Neutrophil (primary cell): ENCODE measurements at regions not wholly inside any gene's neighbourhood (a gene's known extent, or its start where the extent isn't known, plus 50 kb on each side); places are given as distances from the start of the nearest gene placed in this dataset.
"Not testable (repeated sequence)": the region's sequence is repeated elsewhere in the genome, so short reads cannot be mapped to it uniquely, and the experiment has no call there.

ENCODE experiments used
- H3K27ac ChIP-seq: fragments of 200-600 bp; sonication (generic); 2 replicates; pipeline ENCODE4 v1.5.1; 2016; ENCODE audit warnings: mild to moderate bottlenecking, moderate library complexity
- H3K27me3 ChIP-seq: fragments of 200-600 bp; sonication (generic); 2 replicates; pipeline ENCODE4 v1.6.0; 2016; ENCODE audit warnings: mild to moderate bottlenecking
- H3K36me3 ChIP-seq: fragments of 200-600 bp; sonication (generic); 2 replicates; pipeline ENCODE4 v1.5.1; 2017
- H3K4me1 ChIP-seq, 2 experiments: fragments of 200-600 bp in 1 of 2; sonication (generic) in 1 of 2; 1 replicate in 1 of 2; 2 replicates in 1 of 2; pipeline versions ENCODE4 v1.5.1 to v1.6.1; 2013 to 2016; ENCODE audit warnings: low read depth in 1 of 2, low read length in 1 of 2, mild to moderate bottlenecking in 1 of 2, moderate library complexity in 1 of 2; ENCODE audit not compliant: control insufficient read depth in 1 of 2, insufficient read depth in 1 of 2
- H3K4me3 ChIP-seq, 2 experiments: fragments of 200-600 bp in 1 of 2; sonication (generic) in 1 of 2; 1 replicate in 1 of 2; 2 replicates in 1 of 2; pipeline ENCODE4 v1.5.1; 2013 to 2016; ENCODE audit warnings: low read depth in 1 of 2, low read length in 1 of 2, mild to moderate bottlenecking in 1 of 2, moderate library complexity in 1 of 2
- H3K9me3 ChIP-seq: fragments of 200-600 bp; sonication (generic); 2 replicates; pipeline ENCODE4 v1.5.1; 2016

DNA sequence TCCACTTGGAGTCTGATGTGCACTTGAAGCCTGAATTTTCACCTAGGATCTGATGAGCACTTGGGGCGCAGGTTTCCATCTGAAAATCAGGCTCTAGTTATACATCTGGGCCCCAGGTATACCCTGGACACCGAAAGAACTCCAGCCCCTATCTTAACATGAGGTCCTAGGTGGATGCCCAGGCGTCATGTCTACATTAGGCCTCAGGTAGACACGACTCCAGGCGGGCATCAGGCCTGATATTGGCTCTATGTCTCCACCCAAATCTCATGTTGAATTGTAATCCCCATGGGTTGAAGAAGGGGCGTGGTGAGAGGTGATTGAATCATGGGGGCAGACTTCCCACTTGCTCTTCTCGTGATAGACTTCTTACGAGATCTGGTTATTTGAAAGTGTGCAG, 1488.1 kb upstream of the TPTE start:
- H3K27ac ChIP-seq, H3K27me3 ChIP-seq, H3K4me3 ChIP-seq, H3K36me3 ChIP-seq, H3K4me1 ChIP-seq: not testable (repeated sequence)
- H3K9me3 ChIP-seq, result peaks cover 14% of the 10 kb centered on the region

DNA sequence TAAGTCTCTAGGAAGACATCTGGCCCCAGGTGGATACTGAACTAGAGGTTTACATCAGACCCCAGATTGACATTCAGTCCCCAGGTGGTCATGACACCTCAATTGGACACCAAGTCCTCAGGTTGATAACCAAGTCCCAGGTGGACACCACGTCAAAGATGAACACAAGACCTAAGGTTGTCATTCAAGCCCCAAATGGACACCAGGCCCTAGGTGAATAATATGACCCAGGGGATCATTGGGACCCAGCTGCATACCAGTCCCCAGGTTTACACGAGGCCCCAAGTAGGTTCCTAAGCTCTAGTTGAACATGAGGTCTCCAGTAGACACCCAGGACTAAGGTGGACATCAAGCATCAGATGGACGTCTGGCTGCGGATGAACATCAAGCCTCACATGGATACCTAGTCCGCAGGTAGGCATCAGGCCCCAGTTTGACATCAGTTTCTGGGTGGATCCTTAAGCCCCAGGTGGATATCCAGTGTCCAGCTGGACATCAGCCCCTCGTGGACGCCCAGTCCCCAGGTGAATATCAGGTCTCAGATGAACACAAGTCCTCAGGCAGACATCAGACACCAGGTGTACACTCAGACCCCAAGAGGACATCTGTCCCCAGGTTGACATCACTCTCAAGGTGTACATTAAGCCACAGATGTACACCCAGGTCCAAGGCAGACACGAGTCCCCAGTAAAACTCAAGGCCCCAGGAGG, 1486.7 kb upstream of the TPTE start:
- not testable (repeated sequence) for H3K27ac ChIP-seq, H3K4me1 ChIP-seq, H3K9me3 ChIP-seq, H3K27me3 ChIP-seq, H3K4me3 ChIP-seq, H3K36me3 ChIP-seq

DNA sequence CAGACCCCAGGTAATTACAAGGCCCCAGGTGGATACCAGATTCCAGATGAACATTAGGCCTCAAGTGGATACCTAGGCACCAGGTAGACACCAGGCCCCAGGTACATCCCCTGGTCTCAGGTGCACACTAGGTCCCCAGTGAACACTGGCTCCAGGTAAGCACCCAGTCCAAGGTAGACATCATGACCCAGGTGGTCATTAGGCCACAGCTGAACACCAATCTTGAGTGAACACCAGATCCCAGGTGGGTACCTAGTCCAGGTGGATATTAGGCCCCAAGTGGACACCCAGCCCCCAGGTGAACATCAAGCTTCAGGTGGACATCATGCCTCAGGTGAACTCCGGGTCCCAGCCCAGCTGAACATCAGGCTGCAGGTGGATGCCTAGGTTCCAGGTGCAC, 1486.2 kb upstream of the TPTE start:
- H3K9me3 ChIP-seq, H3K27me3 ChIP-seq: not testable (repeated sequence)

DNA sequence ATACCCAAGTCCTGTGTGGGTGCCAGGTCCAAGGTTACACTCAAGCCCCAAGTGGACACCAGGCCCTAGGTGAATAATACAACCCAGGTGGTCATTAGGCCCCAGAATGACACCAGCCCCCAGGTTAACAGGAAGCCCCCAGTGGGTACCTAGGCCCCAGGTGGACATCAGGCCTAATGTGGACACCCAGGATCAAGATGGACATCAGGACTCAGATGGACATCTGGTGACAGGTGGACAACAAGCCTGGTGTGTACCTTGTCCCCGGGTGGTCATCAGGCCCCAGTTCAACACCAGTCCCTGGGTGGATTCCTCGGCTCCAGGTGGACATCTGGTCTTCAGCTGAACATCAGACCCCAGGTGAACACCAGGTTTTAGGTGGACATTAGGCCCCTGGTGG, 1485.4 kb upstream of the TPTE start:
- not testable (repeated sequence) for H3K27me3 ChIP-seq, H3K4me3 ChIP-seq, H3K27ac ChIP-seq, H3K9me3 ChIP-seq, H3K36me3 ChIP-seq, H3K4me1 ChIP-seq

More for the DNA sequence above, 1486.2 kb upstream of the TPTE start:
- H3K4me1 ChIP-seq, H3K4me3 ChIP-seq, H3K27ac ChIP-seq, H3K36me3 ChIP-seq: not testable (repeated sequence)

DNA sequence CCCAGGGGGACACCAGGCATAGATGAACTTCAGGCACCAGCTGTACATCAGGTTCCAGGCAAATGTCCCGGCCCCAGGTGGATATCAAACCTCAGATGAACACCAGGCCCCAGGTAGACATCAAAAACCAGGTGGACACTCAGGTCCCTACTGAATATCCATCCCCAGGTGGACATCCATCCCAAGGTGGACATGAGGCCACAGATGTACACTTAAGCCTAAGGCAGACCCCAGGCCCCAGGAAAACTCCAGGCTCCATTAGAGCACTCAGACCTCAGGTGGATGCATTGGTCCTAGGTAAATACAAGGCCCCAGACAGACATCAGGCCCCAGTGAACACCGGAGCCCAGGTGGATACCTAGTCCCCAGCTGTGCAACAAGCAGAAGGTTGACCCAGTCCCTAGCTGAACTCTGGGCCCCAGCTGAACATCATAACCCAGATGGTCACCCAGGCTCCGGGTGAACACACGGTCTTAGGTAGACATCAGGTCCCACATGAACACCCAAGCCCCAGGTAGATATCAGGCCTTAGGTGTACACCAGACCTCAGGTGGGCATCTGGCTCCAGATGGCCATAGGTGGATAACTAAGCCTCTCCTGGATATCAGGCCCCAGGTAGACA, 1484.3 kb upstream of the TPTE start:
- not testable (repeated sequence) for H3K27me3 ChIP-seq, H3K9me3 ChIP-seq, H3K4me1 ChIP-seq, H3K36me3 ChIP-seq, H3K27ac ChIP-seq, H3K4me3 ChIP-seq

DNA sequence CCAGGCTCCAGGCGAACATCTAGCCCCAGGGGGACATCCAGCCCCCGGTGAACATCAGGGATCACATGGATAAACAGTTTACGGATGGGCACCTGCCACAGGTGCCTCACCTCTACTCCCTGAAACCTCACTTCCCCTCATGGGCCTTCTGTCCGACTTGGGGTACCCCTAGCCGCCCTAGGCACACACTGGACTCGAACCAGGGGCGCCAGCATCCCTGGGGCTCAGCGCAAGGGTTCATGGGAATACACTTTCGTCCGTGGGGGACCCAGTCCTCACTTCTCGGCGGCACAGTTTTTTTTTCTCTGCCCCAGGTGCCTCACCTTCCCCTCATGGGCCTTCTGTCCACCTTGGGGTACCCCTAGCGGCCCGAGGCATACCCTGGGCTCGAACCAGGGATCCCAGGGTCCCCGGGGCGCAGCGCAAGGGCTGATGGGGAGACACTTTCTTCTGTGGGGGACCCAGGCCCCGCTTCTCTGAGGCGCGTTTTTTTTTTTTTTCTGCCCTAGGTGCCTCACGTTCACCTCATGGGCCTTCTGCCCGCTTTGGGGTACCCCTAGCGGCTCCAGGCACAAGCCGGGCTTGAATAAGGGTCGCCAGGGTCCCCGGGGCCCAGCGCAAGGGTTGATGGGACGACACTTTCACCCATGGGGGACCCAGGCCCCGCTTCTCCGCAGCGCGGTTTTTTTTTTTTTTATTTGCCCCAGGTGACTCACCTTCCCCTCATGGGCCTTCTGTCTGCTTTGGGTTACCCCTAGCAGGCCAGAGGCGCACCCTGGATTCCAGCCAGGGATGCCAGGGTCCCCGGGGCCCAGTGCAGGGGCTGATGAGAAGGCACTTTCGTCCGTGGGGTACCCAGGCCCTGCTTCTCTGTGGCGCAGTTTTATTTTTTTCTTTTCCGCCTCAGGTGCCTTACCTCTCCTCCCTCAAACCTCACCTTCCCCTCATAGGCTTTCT, 1483.5 kb upstream of the TPTE start:
- H3K4me3 ChIP-seq, H3K9me3 ChIP-seq, H3K27me3 ChIP-seq, H3K4me1 ChIP-seq, H3K27ac ChIP-seq, H3K36me3 ChIP-seq: not testable (repeated sequence)

DNA sequence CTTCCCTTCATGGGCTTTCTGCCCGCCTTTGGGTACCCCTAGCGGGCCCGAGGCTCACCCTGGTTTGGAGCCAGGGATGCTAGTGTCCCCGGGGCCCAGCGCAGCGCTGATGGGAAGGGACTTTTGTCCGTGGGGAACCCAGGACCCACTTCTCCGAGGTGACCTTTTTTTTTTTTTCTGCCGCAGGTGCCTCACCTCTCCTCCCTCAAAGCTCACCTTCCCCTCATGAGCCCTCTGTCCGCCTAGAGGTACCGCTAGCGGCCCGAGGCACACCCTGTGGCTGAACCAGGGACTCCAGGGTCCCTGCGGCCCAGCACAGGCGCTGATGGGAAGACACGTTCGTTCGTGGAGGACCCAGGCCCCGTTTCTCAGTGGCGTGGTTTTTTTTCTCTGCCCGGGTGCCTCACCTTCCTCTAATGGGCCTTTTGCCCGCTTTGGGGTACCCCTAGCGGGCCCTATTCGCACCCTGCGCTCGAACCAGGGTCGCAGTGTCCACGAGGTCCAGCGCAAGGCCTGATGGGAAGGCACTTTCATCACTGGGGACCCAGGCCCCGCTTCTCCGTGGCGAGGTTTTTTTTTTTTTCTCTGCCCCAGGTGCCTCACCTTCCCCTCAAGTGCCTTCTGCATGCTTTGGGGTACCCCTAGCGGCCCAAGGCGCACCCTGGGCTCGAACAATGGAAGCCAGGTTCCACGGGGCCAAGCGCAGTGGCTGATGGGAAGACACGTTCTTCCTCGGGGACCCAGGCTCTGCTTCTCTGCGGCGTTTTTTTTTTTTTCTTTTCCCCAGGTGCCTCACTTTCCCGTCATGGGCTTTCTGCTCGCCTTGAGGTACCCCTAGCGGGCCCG, 1481.6 kb upstream of the TPTE start:
- not testable (repeated sequence) for H3K9me3 ChIP-seq, H3K36me3 ChIP-seq, H3K4me3 ChIP-seq, H3K27me3 ChIP-seq, H3K27ac ChIP-seq, H3K4me1 ChIP-seq

DNA sequence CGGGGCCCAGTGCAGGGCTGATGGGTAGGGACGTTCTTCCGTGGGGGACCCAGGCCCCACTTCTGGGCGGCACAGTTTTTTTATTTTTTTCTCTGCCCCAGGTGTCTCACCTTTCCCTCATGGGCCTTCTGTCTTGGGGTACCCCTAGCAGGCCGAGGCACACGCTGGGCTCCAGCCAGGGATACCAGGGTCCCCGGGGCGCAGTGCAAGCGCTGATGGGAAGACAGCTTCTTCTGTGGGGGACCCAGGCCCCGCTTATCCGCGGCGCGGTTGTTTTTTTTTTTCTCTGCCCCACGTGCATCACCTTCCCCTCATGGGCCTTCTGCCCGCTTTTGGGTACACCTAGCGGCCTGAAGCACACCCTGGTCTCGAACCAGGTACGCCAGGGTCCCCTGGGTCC, 1481.0 kb upstream of the TPTE start:
- H3K27ac ChIP-seq, H3K4me3 ChIP-seq, H3K27me3 ChIP-seq, H3K4me1 ChIP-seq, H3K9me3 ChIP-seq, H3K36me3 ChIP-seq: not testable (repeated sequence)

DNA sequence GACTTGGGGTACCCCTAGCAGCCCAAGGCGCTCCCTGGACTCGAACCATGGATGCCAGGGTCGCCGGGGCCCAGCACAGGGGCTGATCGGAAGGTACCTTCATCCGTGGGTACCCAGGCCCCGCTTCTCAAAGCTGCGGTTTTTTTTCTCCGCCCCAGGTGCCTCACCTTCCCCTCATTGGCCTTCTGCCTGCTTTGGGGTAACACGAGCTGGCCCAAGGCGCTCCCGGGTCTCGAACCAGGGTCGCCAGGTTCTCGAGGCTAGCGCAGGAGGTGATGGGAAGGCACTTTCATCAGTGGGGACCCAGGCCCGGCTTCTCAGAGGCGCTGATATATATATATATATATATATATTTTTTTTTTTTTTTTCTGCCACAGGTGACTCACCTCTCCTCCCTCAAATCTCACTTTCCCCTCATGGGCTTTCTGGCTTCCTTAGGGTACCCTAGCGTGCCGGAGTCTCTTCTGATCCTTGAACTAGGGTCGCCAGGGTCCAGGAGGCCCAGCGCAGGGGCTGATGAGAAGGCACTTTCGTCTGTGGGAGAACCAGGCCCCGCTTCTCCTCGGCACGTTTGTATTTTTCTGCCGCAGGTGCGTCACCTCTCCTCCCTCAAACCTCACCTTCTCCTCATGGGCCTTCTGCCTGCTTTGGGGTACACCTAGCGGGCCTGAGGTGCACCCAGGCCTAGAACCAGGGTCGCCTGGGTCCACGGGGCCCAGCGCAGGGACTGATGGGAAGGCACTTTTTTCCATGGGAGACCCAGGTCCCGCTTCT, 1480.0 kb upstream of the TPTE start:
- H3K9me3 ChIP-seq, H3K4me1 ChIP-seq, H3K4me3 ChIP-seq, H3K36me3 ChIP-seq, H3K27ac ChIP-seq, H3K27me3 ChIP-seq: not testable (repeated sequence)

DNA sequence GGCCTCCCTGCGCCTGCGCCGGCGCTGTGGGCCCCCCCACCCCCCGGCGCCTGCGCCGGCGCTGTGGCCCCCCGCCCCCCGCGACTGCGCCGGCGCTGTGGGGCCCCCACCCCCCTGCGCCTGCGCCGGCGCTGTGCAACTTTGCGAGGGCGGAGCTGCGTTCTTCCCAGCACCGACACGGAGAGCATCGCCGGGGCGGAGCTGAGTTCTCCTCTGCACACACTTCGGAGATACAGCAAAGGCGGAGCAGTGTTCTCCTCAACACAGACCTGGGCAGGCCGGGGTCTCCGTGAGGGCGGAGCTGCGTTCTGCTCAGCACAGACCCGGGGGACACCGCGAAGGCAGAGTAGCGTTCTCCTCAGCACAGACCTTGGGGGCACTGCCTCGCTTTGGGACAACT, 1478.3 kb upstream of the TPTE start:
- H3K4me3 ChIP-seq, H3K27ac ChIP-seq, H3K27me3 ChIP-seq, H3K4me1 ChIP-seq, H3K36me3 ChIP-seq, H3K9me3 ChIP-seq: not testable (repeated sequence)

DNA sequence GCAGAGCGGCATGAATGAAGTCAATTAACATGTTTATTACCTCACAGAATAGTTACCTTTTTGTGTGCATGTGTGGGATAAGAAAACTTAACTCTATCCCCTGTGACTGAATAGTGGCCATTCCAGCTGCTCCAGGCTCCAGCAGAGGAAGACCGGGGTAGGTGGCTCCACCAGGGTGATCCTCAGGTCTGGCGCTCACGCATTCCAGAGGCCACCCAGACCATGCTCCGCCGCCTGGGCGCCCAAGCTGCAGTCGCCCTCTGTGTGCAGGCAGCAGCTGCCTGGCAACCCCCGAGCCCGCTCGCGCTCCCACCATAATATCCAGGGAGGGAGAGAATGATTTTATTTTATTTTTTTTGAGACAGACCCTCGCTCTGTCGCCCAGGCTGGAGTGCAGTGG, 1474.5 kb upstream of the TPTE start:
- H3K27ac ChIP-seq, H3K27me3 ChIP-seq, H3K4me1 ChIP-seq, H3K9me3 ChIP-seq, H3K36me3 ChIP-seq, H3K4me3 ChIP-seq: not testable (repeated sequence)

DNA sequence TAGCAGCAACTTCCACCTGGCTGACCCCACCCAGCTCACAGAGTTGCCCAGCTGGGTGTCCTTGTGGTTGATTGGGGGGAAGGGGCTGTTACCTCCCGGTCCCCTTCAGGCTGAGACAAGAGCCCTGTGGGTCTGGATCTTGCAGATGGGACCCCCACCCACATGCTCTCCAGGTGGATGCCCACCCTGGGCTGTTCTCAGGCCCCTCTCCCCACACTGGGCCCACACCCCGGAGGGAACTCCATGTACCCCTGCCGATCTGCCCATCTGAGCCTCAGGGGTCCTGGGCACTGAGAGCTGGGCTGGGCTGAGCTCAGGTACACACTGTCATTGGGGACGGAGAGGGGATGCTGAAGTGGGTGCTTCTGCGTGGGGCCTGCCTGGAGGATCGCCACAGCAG, 1453.9 kb upstream of the TPTE start:
- H3K27ac ChIP-seq, H3K4me3 ChIP-seq, H3K27me3 ChIP-seq, H3K9me3 ChIP-seq, H3K4me1 ChIP-seq, H3K36me3 ChIP-seq: not testable (repeated sequence)
